DMS 273 (cell line): ENCODE measurements at regions not wholly inside any gene's neighbourhood (a gene's known extent, or its start where the extent isn't known, plus 50 kb on each side); places are given as distances from the start of the nearest gene placed in this dataset.

Experiments
- DNase-seq: peaks from one replicate; lab custom pipeline; 2025; ENCODE audit not compliant: unreplicated experiment; lab: John Stamatoyannopoulos, UW

GRCh38 chr1:5351366-5351765 lies 640.9 kb downstream of the NPHP4 start:
- DNase-seq, result no peak

GRCh38 chr1:5349526-5349925 lies 642.7 kb downstream of the NPHP4 start:
- no peak for DNase-seq

GRCh38 chr1:5348732-5349465 lies 643.3 kb downstream of the NPHP4 start:
- no peak for DNase-seq

GRCh38 chr1:5347726-5348125 lies 644.5 kb downstream of the NPHP4 start:
- no peak for DNase-seq

- DNase-seq, result no peak
Observed at GRCh38 chr1:5345556-5345955, 646.7 kb downstream of the NPHP4 start.

GRCh38 chr1:5343256-5344020 lies 648.8 kb downstream of the NPHP4 start:
- DNase-seq, result no peak

- no peak for DNase-seq
Observed at GRCh38 chr1:5342830-5343229, 649.4 kb downstream of the NPHP4 start.

GRCh38 chr1:5342172-5342571 lies 650.1 kb downstream of the NPHP4 start:
- no peak for DNase-seq

- DNase-seq, result no peak
Observed at GRCh38 chr1:5341471-5341870, 650.8 kb downstream of the NPHP4 start.

- DNase-seq, result no peak
Observed at GRCh38 chr1:5340560-5341130, 651.6 kb downstream of the NPHP4 start.

GRCh38 chr1:5338466-5338865 lies 653.8 kb downstream of the NPHP4 start:
- no peak for DNase-seq

- no peak for DNase-seq
Observed at GRCh38 chr1:5333291-5333690, 658.9 kb downstream of the NPHP4 start.

- no peak for DNase-seq
Observed at GRCh38 chr1:5331101-5331500, 661.1 kb downstream of the NPHP4 start.

GRCh38 chr1:5329068-5329739 lies 663.0 kb downstream of the NPHP4 start:
- DNase-seq, result no peak

GRCh38 chr1:5324883-5325282 lies 667.3 kb downstream of the NPHP4 start:
- DNase-seq, result no peak

- DNase-seq, result no peak
Observed at GRCh38 chr1:5318143-5318816, 663.9 kb downstream of the AJAP1 start.

- DNase-seq, result no peak
Observed at GRCh38 chr1:5317391-5317790, 663.0 kb downstream of the AJAP1 start.

- DNase-seq, result no peak
Observed at GRCh38 chr1:5312862-5313261, 658.5 kb downstream of the AJAP1 start.

GRCh38 chr1:5312293-5312674 lies 657.9 kb downstream of the AJAP1 start:
- no peak for DNase-seq

- no peak for DNase-seq
Observed at GRCh38 chr1:5311634-5312292, 657.4 kb downstream of the AJAP1 start.

GRCh38 chr1:5311147-5311546 lies 656.7 kb downstream of the AJAP1 start:
- no peak for DNase-seq
